ENCODE measurements at regions not wholly inside any gene's neighbourhood (a gene's known extent, or its start where the extent isn't known, plus 50 kb on each side); places are given as distances from the start of the nearest gene placed in this dataset.

DNA sequence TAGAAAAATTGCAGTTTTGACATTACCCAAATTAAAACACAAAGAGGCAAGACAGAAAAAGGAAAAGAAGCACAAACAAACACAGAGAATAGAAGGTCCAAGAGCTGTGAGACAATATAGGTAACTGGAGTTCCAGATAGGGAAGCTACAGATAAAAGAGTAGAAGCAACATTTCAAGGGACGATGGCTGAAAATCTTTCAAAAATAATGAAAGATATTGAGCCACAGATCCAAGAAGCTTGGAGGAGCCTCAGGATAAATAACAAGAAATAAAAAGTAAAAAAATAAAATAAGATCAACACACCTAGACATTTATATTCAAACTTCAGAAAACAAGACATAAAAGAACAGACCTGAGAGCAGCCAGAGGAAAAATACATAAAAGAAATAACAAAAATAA is 164.9 kb downstream of the FNDC1 start:
- no peak for DNase-seq (ENCODE audit: low read depth)

DNA sequence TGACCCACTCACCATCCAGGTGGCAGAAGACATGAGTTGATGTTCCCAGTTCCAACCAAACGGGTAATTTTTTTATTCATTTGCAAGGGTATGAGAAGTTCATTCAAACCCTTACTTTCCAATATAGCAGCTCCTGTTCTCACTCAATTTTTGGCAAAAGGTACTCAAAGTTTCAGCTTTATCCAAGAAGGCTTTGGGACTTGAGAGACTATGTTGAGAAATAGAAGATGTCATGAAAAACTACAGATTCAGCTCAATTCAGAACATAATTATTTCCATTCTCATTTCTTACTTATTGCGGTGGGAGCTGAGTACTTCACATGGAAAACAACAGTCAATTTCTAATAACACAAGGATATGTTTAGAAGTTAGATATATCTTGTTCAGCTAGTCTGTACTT is 162.3 kb downstream of the FNDC1 start:
- no peak for DNase-seq (ENCODE audit: low read depth)

DNA sequence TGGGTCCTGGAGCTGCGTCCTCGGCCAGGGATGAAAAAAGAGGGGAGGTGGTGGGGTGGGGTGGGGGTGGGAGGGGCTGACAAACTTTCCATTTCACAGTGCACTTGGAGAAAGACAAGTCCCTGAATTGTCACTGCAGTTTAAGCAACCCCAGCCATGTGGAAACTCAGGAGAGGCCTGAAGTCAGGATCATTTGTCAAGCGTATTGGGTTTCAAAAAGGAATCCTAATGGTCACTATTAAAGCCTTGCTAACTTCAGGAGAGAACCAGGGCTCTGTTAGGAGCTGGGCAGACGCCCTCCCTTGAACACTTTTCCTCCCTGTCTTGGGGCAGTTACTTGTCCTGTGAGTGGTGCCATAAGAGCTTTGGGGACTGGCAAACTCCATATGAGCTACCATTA is 159.9 kb downstream of the FNDC1 start:
- DNase-seq (ENCODE audit: low read depth) = no peak

DNA sequence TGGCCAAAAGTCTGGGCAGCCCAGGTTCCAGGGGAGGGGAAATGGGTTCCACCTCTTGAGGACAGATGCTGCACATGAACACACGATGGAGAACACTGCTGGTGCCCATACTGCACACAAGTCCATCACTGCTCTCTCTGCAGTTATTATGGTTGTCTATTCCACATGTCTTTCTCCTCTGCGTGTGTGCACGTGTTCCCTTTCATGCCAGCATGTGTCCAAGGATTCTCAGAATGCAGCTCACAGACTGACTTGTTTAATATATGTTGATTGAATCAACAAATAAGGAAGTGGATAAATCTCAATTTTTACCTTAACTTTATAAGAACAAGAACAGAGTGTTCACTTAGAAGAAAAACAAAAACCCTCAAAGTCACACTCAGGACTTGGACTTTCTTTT is 158.9 kb downstream of the FNDC1 start:
- DNase-seq (ENCODE audit: low read depth) = no peak

DNA sequence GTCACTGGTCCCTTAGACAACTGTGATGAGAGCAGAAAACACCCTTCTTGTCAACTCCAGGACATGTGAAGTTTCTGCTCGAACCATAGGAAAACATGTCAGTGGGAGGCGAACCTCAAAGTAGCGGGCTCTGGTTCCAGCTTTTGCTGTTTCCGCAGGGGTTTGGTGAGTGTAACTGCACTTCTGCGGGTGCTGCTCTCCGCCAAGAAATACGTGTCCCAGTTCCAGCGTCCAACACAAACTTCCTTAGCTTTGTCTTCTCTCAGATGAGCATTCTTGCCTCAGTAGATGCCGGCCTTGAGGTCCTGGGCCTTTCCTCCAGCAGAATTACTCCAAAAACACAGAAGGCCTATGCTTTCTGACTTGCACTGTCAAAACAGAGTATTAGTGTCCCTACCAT is 156.3 kb downstream of the FNDC1 start:
- DNase-seq (ENCODE audit: low read depth) = no peak

DNA sequence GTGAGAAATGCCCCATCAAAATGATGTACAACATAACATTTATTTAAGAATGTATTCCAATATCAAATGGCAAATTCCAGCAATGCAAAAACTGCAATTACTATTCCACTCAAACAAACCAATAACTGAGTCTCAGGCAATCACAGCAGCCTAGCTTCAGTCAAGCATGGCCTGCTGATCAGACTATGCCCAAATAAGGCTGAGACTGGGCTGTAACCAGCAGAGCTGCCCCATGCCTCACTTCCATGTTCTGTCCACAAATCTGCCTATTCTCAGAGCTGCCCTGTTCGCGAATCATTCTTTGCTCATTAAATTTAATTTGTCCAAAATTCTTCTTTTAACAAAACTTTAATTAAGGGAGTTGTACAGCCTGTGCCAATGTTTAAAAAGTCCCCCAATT is 155.4 kb downstream of the FNDC1 start:
- DNase-seq (ENCODE audit: low read depth) = no peak
